GM23338 (cell line): ENCODE measurements at regions not wholly inside any gene's neighbourhood (a gene's known extent, or its start where the extent isn't known, plus 50 kb on each side); places are given as distances from the start of the nearest gene placed in this dataset.

Source experiments
- ATAC-seq: fragments of 200-7000 bp; cut with Tn5 transposase; 3 replicates; pipeline ENCODE4 v1.9.1; 2020
- DNase-seq: peaks from one replicate; pipeline ENCODE4 v3.0.0-alpha.2; 2015; ENCODE audit warnings: low spot score
- H2AFZ ChIP-seq: fragments of 200-600 bp; sonication (generic); 2 replicates; pipeline ENCODE4 v1.8.0; 2016; ENCODE audit warnings: antibody characterized with exemption, mild to moderate bottlenecking, moderate library complexity
- H3F3A ChIP-seq: fragments of 200-600 bp; sonication (generic); replicated peaks from 2 replicates; pipeline ENCODE4 v1.8.0; 2017; ENCODE audit warnings: antibody characterized with exemption, mixed run types, low read depth
- H3K27ac ChIP-seq: fragments of 200-600 bp; sonication (generic); 2 replicates; pipeline ENCODE4 v1.6.1; 2016; ENCODE audit warnings: low read depth
- H3K27me3 ChIP-seq: fragments of 200-600 bp; sonication (generic); 2 replicates; pipeline ENCODE4 v1.8.0; 2016; ENCODE audit warnings: mild to moderate bottlenecking, mixed run types, moderate library complexity; ENCODE audit not compliant: insufficient read depth
- H3K36me3 ChIP-seq: fragments of 200-600 bp; sonication (generic); 2 replicates; pipeline ENCODE4 v1.8.0; 2016; ENCODE audit warnings: mild to moderate bottlenecking; ENCODE audit not compliant: insufficient read depth
- H3K4me1 ChIP-seq: fragments of 200-600 bp; sonication (generic); 2 replicates; pipeline ENCODE4 v1.8.0; 2016; ENCODE audit warnings: mild to moderate bottlenecking, moderate library complexity; ENCODE audit not compliant: insufficient read depth
- H3K4me2 ChIP-seq: fragments of 200-600 bp; sonication (generic); 2 replicates; pipeline ENCODE4 v1.7.1; 2017; ENCODE audit warnings: mixed run types
- H3K4me3 ChIP-seq: fragments of 200-600 bp; sonication (generic); 2 replicates; pipeline ENCODE4 v1.6.1; 2016; ENCODE audit warnings: mixed run types
- H3K79me2 ChIP-seq: fragments of 200-600 bp; sonication (generic); replicated peaks from 2 replicates; pipeline ENCODE4 v1.8.0; 2017; ENCODE audit warnings: mild to moderate bottlenecking; ENCODE audit not compliant: insufficient read depth
- H3K9me2 ChIP-seq: fragments of 200-600 bp; sonication (generic); 2 replicates; pipeline ENCODE4 v1.8.0; 2017; ENCODE audit not compliant: insufficient read depth
- H4K20me1 ChIP-seq: fragments of 200-600 bp; sonication (generic); replicated peaks from 2 replicates; pipeline ENCODE4 v1.8.0; 2017; ENCODE audit warnings: mild to moderate bottlenecking; ENCODE audit not compliant: insufficient read depth
- H3K27ac Mint-ChIP-seq: 2 replicates; pipeline ENCODE4 v1.8.0; 2020; ENCODE audit warnings: inconsistent platforms, mild to moderate bottlenecking, moderate library complexity, mixed read lengths
- H3K27me3 Mint-ChIP-seq: 3 replicates; pipeline ENCODE4 v1.8.0; 2022; ENCODE audit warnings: low read depth, mild to moderate bottlenecking, moderate library complexity, mixed read lengths, inconsistent platforms; ENCODE audit not compliant: insufficient read depth, poor library complexity
- H3K36me3 Mint-ChIP-seq: 3 replicates; pipeline ENCODE4 v1.8.0; 2021; ENCODE audit warnings: low read depth, mild to moderate bottlenecking, inconsistent platforms, moderate library complexity, mixed read lengths
- H3K4me1 Mint-ChIP-seq: 3 replicates; pipeline ENCODE4 v1.8.0; 2020; ENCODE audit warnings: mild to moderate bottlenecking, inconsistent platforms, mixed read lengths
- H3K4me3 Mint-ChIP-seq: 3 replicates; pipeline ENCODE4 v1.8.0; 2021; ENCODE audit warnings: moderate library complexity, mild to moderate bottlenecking, inconsistent platforms, mixed read lengths
- H3K9me3 Mint-ChIP-seq: 3 replicates; pipeline ENCODE4 v1.8.0; 2020; ENCODE audit warnings: moderate library complexity, mild to moderate bottlenecking, inconsistent platforms, mixed read lengths
- CREB1 ChIP-seq: fragments of 250-450 bp; sonication (Bioruptor Pico); IDR thresholded peaks from 2 replicates; pipeline ENCODE4 v1.5.0; 2020; ENCODE audit warnings: low read depth, mild to moderate bottlenecking, moderate library complexity
- CTCF ChIP-seq, 2 experiments: fragments of 200-600 bp in 1 of 2; sonication (generic) in 1 of 2; conservative IDR thresholded peaks; 2 replicates each; pipeline versions ENCODE4 v1.5.1 to v1.6.1; 2016 to 2017; ENCODE audit warnings: antibody characterized with exemption in 2 of 2, low read depth in 2 of 2, mild to moderate bottlenecking in 2 of 2, moderate library complexity in 1 of 2
- ETS1 ChIP-seq: IDR thresholded peaks from 2 replicates; pipeline ENCODE4 v1.6.1; 2016; ENCODE audit warnings: antibody characterized with exemption
- EZH2 ChIP-seq: fragments of 200-600 bp; sonication (generic); IDR thresholded peaks from one replicate; pipeline ENCODE4 v1.8.0; 2017; ENCODE audit warnings: antibody characterized with exemption, mild to moderate bottlenecking, low read depth; ENCODE audit not compliant: unreplicated experiment
- EZH2phosphoT487 ChIP-seq: fragments of 200-600 bp; sonication (generic); IDR thresholded peaks from one replicate; pipeline ENCODE4 v1.8.1; 2018; ENCODE audit warnings: antibody characterized with exemption; ENCODE audit not compliant: unreplicated experiment
- JUNB ChIP-seq: IDR thresholded peaks from one replicate; pipeline ENCODE4 v1.6.1; 2016; ENCODE audit warnings: antibody characterized with exemption; ENCODE audit not compliant: unreplicated experiment
- NANOG ChIP-seq: IDR thresholded peaks from 2 replicates; pipeline ENCODE4 v1.6.1; 2016; ENCODE audit warnings: antibody characterized with exemption, borderline replicate concordance
- POLR2AphosphoS5 ChIP-seq: IDR thresholded peaks from 2 replicates; pipeline ENCODE4 v1.6.1; 2016; ENCODE audit warnings: antibody characterized with exemption, low read depth
- REST ChIP-seq: IDR thresholded peaks from one replicate; pipeline ENCODE4 v1.6.1; 2018; ENCODE audit warnings: antibody characterized with exemption; ENCODE audit not compliant: unreplicated experiment
- STAT1 ChIP-seq: IDR thresholded peaks from one replicate; pipeline ENCODE4 v1.6.1; 2016; ENCODE audit warnings: antibody characterized with exemption; ENCODE audit not compliant: unreplicated experiment
- ZNF114 ChIP-seq: fragments of 250-450 bp; sonication (Bioruptor Pico); IDR thresholded peaks from 2 replicates; pipeline ENCODE4 v1.5.0; 2020; ENCODE audit warnings: mild to moderate bottlenecking, moderate library complexity
- ZNF331 ChIP-seq: fragments of 250-450 bp; sonication (Bioruptor Pico); IDR thresholded peaks from 2 replicates; pipeline ENCODE4 v1.5.0; 2020; ENCODE audit warnings: low read depth, mild to moderate bottlenecking, moderate library complexity
- ZNF462 ChIP-seq: fragments of 250-450 bp; sonication (Bioruptor Pico); IDR thresholded peaks from 2 replicates; pipeline ENCODE4 v1.5.0; 2020; ENCODE audit warnings: mild to moderate bottlenecking, moderate library complexity

- Histone ChIP-seq H3K9me2 (no peaks in the 10 kb centered on the region), H4K20me1 (no peaks in the 10 kb centered on the region), H2AFZ (no peak overlapping the region), H3K4me1 (no peaks in the 10 kb centered on the region), H3K4me2 (no peak overlapping the region), H3K36me3 (no peaks in the 10 kb centered on the region), H3K79me2 (no peaks in the 10 kb centered on the region), H3K27ac (no peak overlapping the region), H3F3A (no peaks in the 10 kb centered on the region), H3K27me3 (no peaks in the 10 kb centered on the region), H3K4me3 (no peak overlapping the region)
- no peak for ATAC-seq
- H3K4me1 Mint-ChIP-seq, result peaks cover 10% of the 10 kb centered on the region
- peaks cover 3% of the 10 kb centered on the region for H3K27me3 Mint-ChIP-seq
- no peak overlapping the region for H3K4me3 Mint-ChIP-seq
- H3K36me3 Mint-ChIP-seq, result no peaks in the 10 kb centered on the region
- DNase-seq, result no peak
- TF ChIP-seq JUNB (no peak), ZNF114 (CRISPR knock-in tag) (no peak), EZH2phosphoT487 (no peak), NANOG (no peak), ZNF462 (CRISPR knock-in tag) (no peak), STAT1 (no peak), ZNF331 (CRISPR knock-in tag) (no peak), EZH2 (no peak), ETS1 (no peak), CREB1 (CRISPR knock-in tag) (no peak), POLR2AphosphoS5 (no peak), CTCF (conservative IDR thresholded peaks at IDR 0.05; ENCODE audit: low read depth in 2 of 2) (no peak), REST (no peak)
- no peaks in the 10 kb centered on the region; the same call in 2 of the 3 replicates for H3K9me3 Mint-ChIP-seq
- H3K27ac Mint-ChIP-seq, result no peak overlapping the region
These were observed 98.8 kb upstream of the EGFL6 start for GRCh38 chrX:13470685-13470977.
